22Rv1 (cell line): ENCODE measurements at regions not wholly inside any gene's neighbourhood (a gene's known extent, or its start where the extent isn't known, plus 50 kb on each side); places are given as distances from the start of the nearest gene placed in this dataset.

ENCODE experiments used
- H3K27ac ChIP-seq: fragments of 450-650 bp; 2 replicates; pipeline ENCODE4 v1.5.1; 2017
- CTCF ChIP-seq: fragments of 450-650 bp; IDR thresholded peaks from 2 replicates; pipeline ENCODE4 v1.5.1; 2017; ENCODE audit warnings: mild to moderate bottlenecking
- ZFX ChIP-seq: fragments of 450-650 bp; IDR thresholded peaks from 2 replicates; pipeline ENCODE4 v1.6.1; 2017; ENCODE audit warnings: antibody characterized with exemption, borderline replicate concordance

- no peak overlapping the region for H3K27ac ChIP-seq
- TF ChIP-seq ZFX (no peak), CTCF (no peak)
Measured at GRCh38 chr12:131250028-131250950, 296.6 kb downstream of the ADGRD1 start.

GRCh38 chr12:131250951-131251315 is 297.2 kb downstream of the ADGRD1 start:
- no peak for TF ChIP-seq ZFX
- TF ChIP-seq CTCF, result no peak
- H3K27ac ChIP-seq, result no peak overlapping the region

GRCh38 chr12:131251336-131252101 is 297.8 kb downstream of the ADGRD1 start:
- no peak for TF ChIP-seq CTCF
- no peak for TF ChIP-seq ZFX
- no peak overlapping the region for H3K27ac ChIP-seq

- no peak overlapping the region for H3K27ac ChIP-seq
- TF ChIP-seq CTCF (no peak), ZFX (no peak)
Measured at GRCh38 chr12:131253376-131254026, 299.8 kb downstream of the ADGRD1 start.

GRCh38 chr12:131254374-131254773 is 300.7 kb downstream of the ADGRD1 start:
- no peak overlapping the region for H3K27ac ChIP-seq
- no peak for TF ChIP-seq CTCF
- TF ChIP-seq ZFX, result no peak

GRCh38 chr12:131258398-131258797 is 304.7 kb downstream of the ADGRD1 start:
- no peak overlapping the region for H3K27ac ChIP-seq
- no peak for TF ChIP-seq CTCF
- TF ChIP-seq ZFX, result no peak
